K562 (cell line): ENCODE measurements at regions not wholly inside any gene's neighbourhood (a gene's known extent, or its start where the extent isn't known, plus 50 kb on each side); places are given as distances from the start of the nearest gene placed in this dataset.

Experiments used
- ATAC-seq: fragments of 200-7000 bp; cut with Tn5 transposase; 3 replicates; pipeline ENCODE4 v1.9.1; 2020; ENCODE audit warnings: moderate library complexity
- BruUV-seq: library from RNA; stranded (reverse); fragments of 400-500 nt; replicated peaks from 2 replicates; lab custom pipeline; 2021; lab: Mats Ljungman, UMichigan
- CTCF ChIA-PET: fragments of 300-600 bp; formaldehyde crosslinking; extraction: SDS; loops from one replicate; lab custom pipeline; 2021; ENCODE audit warnings: low intra/inter-chr PET ratio; lab: Yijun Ruan, JAX
- POLR2A ChIA-PET: fragments of 300-600, 350-650 bp; sonication (Branson Sonifier 250); formaldehyde crosslinking; extraction: SDS; loops from one replicate; lab custom pipeline; 2021; ENCODE audit warnings: antibody characterized with exemption, inconsistent platforms; lab: Yijun Ruan, JAX
- DNase-seq, 4 experiments: peaks; one replicate each; pipeline versions ENCODE4 v3.0.0 to v3.0.0-alpha.2; 2011 to 2018; ENCODE audit warnings: low spot score in 3 of 4, mixed read lengths in 3 of 4; ENCODE audit errors: extremely low read depth in 1 of 4
- FAIRE-seq: peaks from 2 replicates; lab custom pipeline; 2011; peaks lifted over from hg19 to GRCh38; lab: Jason Lieb, UNC
- H2AFZ ChIP-seq: 2 replicates; pipeline ENCODE4 v1.6.0; 2011; ENCODE audit warnings: low read depth, low read length, control low read depth, inconsistent platforms
- H3K27ac ChIP-seq: fragments of 200-600 bp; 3 replicates; pipeline ENCODE4 v1.8.0; 2011; ENCODE audit warnings: low read depth, mild to moderate bottlenecking, control low read depth, inconsistent platforms, low read length, moderate library complexity, mixed read lengths; ENCODE audit errors: extremely low read depth
- H3K27me3 ChIP-seq, 2 experiments: fragments of 300-600 bp in 1 of 2; 2 replicates in 1 of 2; 3 replicates in 1 of 2; pipeline versions ENCODE4 v1.6.0 to v1.8.0; 2011; ENCODE audit warnings: inconsistent platforms in 2 of 2, low read length in 2 of 2, mild to moderate bottlenecking in 1 of 2, mixed read lengths in 1 of 2, moderate library complexity in 1 of 2; ENCODE audit not compliant: control insufficient read depth in 2 of 2, insufficient read depth in 2 of 2
- H3K36me3 ChIP-seq: fragments of 300-600 bp; 3 replicates; pipeline ENCODE4 v1.8.0; 2011; ENCODE audit warnings: mild to moderate bottlenecking, low read length, inconsistent platforms; ENCODE audit not compliant: control insufficient read depth, insufficient read depth
- H3K4me1 ChIP-seq, 2 experiments: fragments of 200-600 bp in 1 of 2; replicated peaks in 1 of 2; 2 replicates in 1 of 2; 3 replicates in 1 of 2; pipeline versions ENCODE4 v1.5.1 to v1.8.0; 2011; ENCODE audit warnings: inconsistent platforms in 2 of 2, low read length in 2 of 2, mild to moderate bottlenecking in 1 of 2, mixed read lengths in 1 of 2, moderate library complexity in 1 of 2; ENCODE audit not compliant: control insufficient read depth in 2 of 2, insufficient read depth in 2 of 2
- H3K4me2 ChIP-seq: 2 replicates; pipeline ENCODE4 v1.6.1; 2011; ENCODE audit warnings: low read length, control low read depth, inconsistent platforms, mixed read lengths; ENCODE audit not compliant: insufficient read depth
- H3K4me3 ChIP-seq: fragments of 200-600 bp; sonication (generic), shearing (Covaris generic); 2 replicates; pipeline ENCODE4 v1.5.1; 2016; ENCODE audit warnings: control low read depth, inconsistent platforms
- H3K79me2 ChIP-seq: fragments of 200-600 bp; 3 replicates; pipeline ENCODE4 v1.8.0; 2011; ENCODE audit warnings: low read length, inconsistent platforms; ENCODE audit not compliant: control insufficient read depth, insufficient read depth
- H3K9ac ChIP-seq, 2 experiments: 2 replicates each; pipeline versions ENCODE4 v1.6.0 to v1.6.1; 2011; ENCODE audit warnings: low read depth in 2 of 2, low read length in 2 of 2, control low read depth in 1 of 2, inconsistent platforms in 1 of 2, mild to moderate bottlenecking in 1 of 2, mixed read lengths in 1 of 2; ENCODE audit not compliant: insufficient read depth in 1 of 2
- H3K9me1 ChIP-seq: one replicate; pipeline ENCODE4 v1.6.0; 2011; ENCODE audit warnings: inconsistent platforms, mild to moderate bottlenecking, low read length, moderate library complexity; ENCODE audit not compliant: control insufficient read depth, insufficient read depth
- H3K9me3 ChIP-seq: replicated peaks from 2 replicates; pipeline ENCODE4 v1.5.1; 2011; ENCODE audit warnings: low read depth, low read length, inconsistent platforms; ENCODE audit not compliant: control insufficient read depth, insufficient read depth
- H4K20me1 ChIP-seq: replicated peaks from 2 replicates; pipeline ENCODE4 v1.6.1; 2011; ENCODE audit warnings: low read length, inconsistent platforms, mixed read lengths; ENCODE audit not compliant: control insufficient read depth, insufficient read depth
- BCL6 ChIP-seq: fragments of 250-450 bp; sonication (Bioruptor Pico); IDR thresholded peaks from 2 replicates; pipeline ENCODE4 v1.4.0; 2020
- DNMT1 ChIP-seq: fragments of 450-650 bp; IDR thresholded peaks from 2 replicates; pipeline ENCODE4 v1.6.1; 2016; ENCODE audit warnings: antibody characterized with exemption, mild to moderate bottlenecking
- ETV6 ChIP-seq, 3 experiments: fragments of 150-350 bp in 1 of 3; sonication (generic) in 1 of 3; formaldehyde crosslinking in 1 of 3; IDR thresholded peaks; 2 replicates each; pipeline versions ENCODE4 v1.6.1 to v1.8.0; 2014 to 2022; ENCODE audit warnings: borderline replicate concordance in 2 of 3, low read depth in 2 of 3, antibody characterized with exemption in 1 of 3, low read length in 1 of 3, mild to moderate bottlenecking in 1 of 3, missing genetic modification reagents in 1 of 3
- FOXM1 ChIP-seq, 2 experiments: fragments of 450-650 bp in 1 of 2; sonication (generic) in 1 of 2; formaldehyde crosslinking in 1 of 2; IDR thresholded peaks; 2 replicates each; pipeline versions ENCODE4 v1.6.1 to v1.9.0; 2017 to 2022; ENCODE audit warnings: low read depth in 2 of 2, mild to moderate bottlenecking in 2 of 2, missing genetic modification reagents in 1 of 2, moderate library complexity in 1 of 2
- GABPB1 ChIP-seq: sonication (generic); formaldehyde crosslinking; IDR thresholded peaks from 2 replicates; pipeline ENCODE4 v1.8.0; 2022; ENCODE audit warnings: mild to moderate bottlenecking, missing genetic modification reagents
- ID3 ChIP-seq, 2 experiments: fragments of 250-450 bp in 1 of 2; fragments of 450-650 bp in 1 of 2; sonication (Bioruptor Pico) in 1 of 2; IDR thresholded peaks; 2 replicates each; pipeline versions ENCODE4 v1.6.1 to v1.8.0; 2016 to 2021; ENCODE audit warnings: mild to moderate bottlenecking in 2 of 2, moderate library complexity in 2 of 2, missing compliant biosample characterization in 1 of 2, missing genetic modification characterization in 1 of 2
- IRF2 ChIP-seq: sonication (generic); formaldehyde crosslinking; IDR thresholded peaks from 2 replicates; pipeline ENCODE4 v1.8.1; 2022; ENCODE audit warnings: mild to moderate bottlenecking, missing genetic modification reagents
- POLR2B ChIP-seq: fragments of 450-650 bp; IDR thresholded peaks from 2 replicates; pipeline ENCODE4 v1.6.1; 2018; ENCODE audit warnings: low read depth; ENCODE audit not compliant: partially characterized antibody
- PRDM10 ChIP-seq: fragments of 450-650 bp; IDR thresholded peaks from 2 replicates; pipeline ENCODE4 v1.6.1; 2018; ENCODE audit not compliant: partially characterized antibody
- ZNF277 ChIP-seq: fragments of 250-450 bp; sonication (Bioruptor Pico); IDR thresholded peaks from 2 replicates; pipeline ENCODE4 v1.8.0; 2022; ENCODE audit warnings: inconsistent platforms, mild to moderate bottlenecking, moderate library complexity, borderline replicate concordance
- WGBS: fragments of 100-300 bp; shearing (Covaris generic); methylation state at CpG from one replicate; pipeline ENCODE4 v1.1.6; 2016; ENCODE audit warnings: low coverage, mixed read lengths; ENCODE audit not compliant: insufficient coverage; ENCODE audit errors: missing lambda C conversion rate; 5-methylcytosine and 5-hydroxymethylcytosine counted together
- in situ Hi-C: fragments of 300-500 bp; cut with MboI; formaldehyde crosslinking; loops from 4 replicates; pipeline ENCODE4 v1.15.0; 2018; ENCODE audit warnings: inconsistent platforms, mixed read lengths
- intact Hi-C: fragments of 100-400 bp; cut with micrococcal nuclease; formaldehyde crosslinking; loops from 2 replicates; pipeline ENCODE4 v1.14.2; 2022
- TF ChIP-seq, protein P1 (sequence below): IDR thresholded peaks from 2 replicates; pipeline ENCODE4 v1.6.1; 2011; ENCODE audit warnings: borderline replicate concordance, low read depth, mild to moderate bottlenecking, moderate library complexity, low read length; ENCODE audit not compliant: insufficient read depth, poor library complexity, severe bottlenecking

- Histone ChIP-seq H3K27me3 (no peaks in the 10 kb centered on the region), H3K36me3 (no peaks in the 10 kb centered on the region), H4K20me1 (no peaks in the 10 kb centered on the region), H3K4me3 (no peak overlapping the region), H3K4me1 (no peaks in the 10 kb centered on the region), H3K9me1 (no peaks in the 10 kb centered on the region), H3K4me2 (no peak overlapping the region), H2AFZ (no peak overlapping the region), H3K9me3 (no peaks in the 10 kb centered on the region), H3K27ac (no peak overlapping the region), H3K79me2 (no peaks in the 10 kb centered on the region), H3K9ac (no peak overlapping the region)
- DNase-seq: no peak
- BruUV-seq: no TSS peak
- ChIA-PET CTCF (no interaction called here), POLR2A (no interaction called here)
- in situ Hi-C loops (no loop called here), intact Hi-C loops (no loop called here)
- 1% methylated on average over 8 of the region's 8 CpGs for WGBS
- no peak for ATAC-seq
- no peak for FAIRE-seq
- TF ChIP-seq ZNF277 (no peak), BCL6 (CRISPR knock-in tag) (no peak), IRF2 (CRISPR knock-in tag) (no peak), GABPB1 (CRISPR knock-in tag) (no peak), ETV6 (IDR thresholded peaks at IDR 0.05; ENCODE audit: borderline replicate concordance in 1 of 2, low read depth in 2 of 2, low read length in 1 of 2) (no peak), ETV6 (CRISPR knock-in tag; IDR thresholded peaks at IDR 0.05; ENCODE audit: borderline replicate concordance) (no peak), PRDM10 (no peak), DNMT1 (no peak), FOXM1 (IDR thresholded peaks at IDR 0.05; ENCODE audit: low read depth) (no peak), FOXM1 (CRISPR knock-in tag; IDR thresholded peaks at IDR 0.05; ENCODE audit: low read depth) (no peak), POLR2B (no peak), ID3 (CRISPR knock-in tag; IDR thresholded peaks at IDR 0.05) (no peak), ID3 (tag; IDR thresholded peaks at IDR 0.05) (no peak)
- TF ChIP-seq, protein P1, sequence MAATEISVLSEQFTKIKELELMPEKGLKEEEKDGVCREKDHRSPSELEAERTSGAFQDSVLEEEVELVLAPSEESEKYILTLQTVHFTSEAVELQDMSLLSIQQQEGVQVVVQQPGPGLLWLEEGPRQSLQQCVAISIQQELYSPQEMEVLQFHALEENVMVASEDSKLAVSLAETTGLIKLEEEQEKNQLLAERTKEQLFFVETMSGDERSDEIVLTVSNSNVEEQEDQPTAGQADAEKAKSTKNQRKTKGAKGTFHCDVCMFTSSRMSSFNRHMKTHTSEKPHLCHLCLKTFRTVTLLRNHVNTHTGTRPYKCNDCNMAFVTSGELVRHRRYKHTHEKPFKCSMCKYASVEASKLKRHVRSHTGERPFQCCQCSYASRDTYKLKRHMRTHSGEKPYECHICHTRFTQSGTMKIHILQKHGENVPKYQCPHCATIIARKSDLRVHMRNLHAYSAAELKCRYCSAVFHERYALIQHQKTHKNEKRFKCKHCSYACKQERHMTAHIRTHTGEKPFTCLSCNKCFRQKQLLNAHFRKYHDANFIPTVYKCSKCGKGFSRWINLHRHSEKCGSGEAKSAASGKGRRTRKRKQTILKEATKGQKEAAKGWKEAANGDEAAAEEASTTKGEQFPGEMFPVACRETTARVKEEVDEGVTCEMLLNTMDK: no peak
Measured at GRCh38 chr18:70808481-70809056, 519.7 kb downstream of the SOCS6 start.
